HCT116 (cell line): ENCODE measurements at regions not wholly inside any gene's neighbourhood (a gene's known extent, or its start where the extent isn't known, plus 50 kb on each side); places are given as distances from the start of the nearest gene placed in this dataset.

Experiments
- CBX3 ChIP-seq: IDR thresholded peaks from 2 replicates; pipeline ENCODE4 v1.6.1; 2012; ENCODE audit warnings: low read depth
- EZH2phosphoT487 ChIP-seq: fragments of 200-600 bp; IDR thresholded peaks from 2 replicates; pipeline ENCODE4 v1.6.1; 2018; ENCODE audit warnings: antibody characterized with exemption, borderline replicate concordance
- POLR2A ChIP-seq: IDR thresholded peaks from 2 replicates; pipeline ENCODE4 v1.7.0; 2011; ENCODE audit warnings: borderline replicate concordance; ENCODE audit not compliant: insufficient read depth, insufficient read length; ENCODE audit errors: extremely low read depth
- POLR2AphosphoS5 ChIP-seq: IDR thresholded peaks from 2 replicates; pipeline ENCODE4 v1.6.1; 2011; ENCODE audit warnings: mild to moderate bottlenecking, low read depth, low read length, moderate library complexity
- RAD21 ChIP-seq: IDR thresholded peaks from 2 replicates; pipeline ENCODE4 v1.6.1; 2012; ENCODE audit warnings: low read depth, mild to moderate bottlenecking
- SP1 ChIP-seq: IDR thresholded peaks from 2 replicates; pipeline ENCODE4 v1.6.1; 2012; ENCODE audit warnings: low read depth
- YY1 ChIP-seq: IDR thresholded peaks from 2 replicates; pipeline ENCODE4 v1.6.1; 2011; ENCODE audit warnings: low read length, low read depth, moderate library complexity, mild to moderate bottlenecking; ENCODE audit not compliant: insufficient replicate concordance; ENCODE audit errors: extremely low read depth
- TF ChIP-seq, protein P1 (sequence below), 3 experiments: fragments of 200-600 bp in 1 of 3; sonication (generic) in 1 of 3; IDR thresholded peaks in 2 of 3; conservative IDR thresholded peaks in 1 of 3; 2 replicates each; pipeline ENCODE4 v1.5.1; 2012 to 2017; ENCODE audit warnings: low read depth in 2 of 3, low read length in 2 of 3, antibody characterized with exemption in 1 of 3, borderline replicate concordance in 1 of 3, control low read depth in 1 of 3, mild to moderate bottlenecking in 1 of 3, mixed read lengths in 1 of 3, mixed run types in 1 of 3, moderate library complexity in 1 of 3; ENCODE audit not compliant: insufficient read depth in 1 of 3

GRCh38 chr13:39202746-39203145 is 164.5 kb downstream of the NHLRC3 start:
- TF ChIP-seq, protein P1, sequence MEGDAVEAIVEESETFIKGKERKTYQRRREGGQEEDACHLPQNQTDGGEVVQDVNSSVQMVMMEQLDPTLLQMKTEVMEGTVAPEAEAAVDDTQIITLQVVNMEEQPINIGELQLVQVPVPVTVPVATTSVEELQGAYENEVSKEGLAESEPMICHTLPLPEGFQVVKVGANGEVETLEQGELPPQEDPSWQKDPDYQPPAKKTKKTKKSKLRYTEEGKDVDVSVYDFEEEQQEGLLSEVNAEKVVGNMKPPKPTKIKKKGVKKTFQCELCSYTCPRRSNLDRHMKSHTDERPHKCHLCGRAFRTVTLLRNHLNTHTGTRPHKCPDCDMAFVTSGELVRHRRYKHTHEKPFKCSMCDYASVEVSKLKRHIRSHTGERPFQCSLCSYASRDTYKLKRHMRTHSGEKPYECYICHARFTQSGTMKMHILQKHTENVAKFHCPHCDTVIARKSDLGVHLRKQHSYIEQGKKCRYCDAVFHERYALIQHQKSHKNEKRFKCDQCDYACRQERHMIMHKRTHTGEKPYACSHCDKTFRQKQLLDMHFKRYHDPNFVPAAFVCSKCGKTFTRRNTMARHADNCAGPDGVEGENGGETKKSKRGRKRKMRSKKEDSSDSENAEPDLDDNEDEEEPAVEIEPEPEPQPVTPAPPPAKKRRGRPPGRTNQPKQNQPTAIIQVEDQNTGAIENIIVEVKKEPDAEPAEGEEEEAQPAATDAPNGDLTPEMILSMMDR (IDR thresholded peaks at IDR 0.05 in 2 of 3, conservative IDR thresholded peaks at IDR 0.05 in 1 of 3; ENCODE audit: borderline replicate concordance in 1 of 3, insufficient read depth in 1 of 3, low read depth in 2 of 3, low read length in 2 of 3): no peak
- TF ChIP-seq SP1: no peak
- no peak for TF ChIP-seq POLR2A
- no peak for TF ChIP-seq RAD21
- TF ChIP-seq EZH2phosphoT487: no peak
- TF ChIP-seq YY1: no peak
- no peak for TF ChIP-seq CBX3
- no peak for TF ChIP-seq POLR2AphosphoS5
